OCI-LY3 (cell line): ENCODE measurements at regions not wholly inside any gene's neighbourhood (a gene's known extent, or its start where the extent isn't known, plus 50 kb on each side); places are given as distances from the start of the nearest gene placed in this dataset.

Experiments used
- EZH2phosphoT487 ChIP-seq: fragments of 200-600 bp; shearing (Covaris generic); IDR thresholded peaks from 2 replicates; pipeline ENCODE4 v1.6.1; 2018; ENCODE audit warnings: antibody characterized with exemption, mixed run types, low read depth
- TF ChIP-seq, protein P1 (sequence below): fragments of 200-600, 300-600 bp; sonication (generic); IDR thresholded peaks from 2 replicates; pipeline ENCODE4 v1.5.1; 2014; ENCODE audit warnings: antibody characterized with exemption, low read length, low read depth

- TF ChIP-seq, protein P1, sequence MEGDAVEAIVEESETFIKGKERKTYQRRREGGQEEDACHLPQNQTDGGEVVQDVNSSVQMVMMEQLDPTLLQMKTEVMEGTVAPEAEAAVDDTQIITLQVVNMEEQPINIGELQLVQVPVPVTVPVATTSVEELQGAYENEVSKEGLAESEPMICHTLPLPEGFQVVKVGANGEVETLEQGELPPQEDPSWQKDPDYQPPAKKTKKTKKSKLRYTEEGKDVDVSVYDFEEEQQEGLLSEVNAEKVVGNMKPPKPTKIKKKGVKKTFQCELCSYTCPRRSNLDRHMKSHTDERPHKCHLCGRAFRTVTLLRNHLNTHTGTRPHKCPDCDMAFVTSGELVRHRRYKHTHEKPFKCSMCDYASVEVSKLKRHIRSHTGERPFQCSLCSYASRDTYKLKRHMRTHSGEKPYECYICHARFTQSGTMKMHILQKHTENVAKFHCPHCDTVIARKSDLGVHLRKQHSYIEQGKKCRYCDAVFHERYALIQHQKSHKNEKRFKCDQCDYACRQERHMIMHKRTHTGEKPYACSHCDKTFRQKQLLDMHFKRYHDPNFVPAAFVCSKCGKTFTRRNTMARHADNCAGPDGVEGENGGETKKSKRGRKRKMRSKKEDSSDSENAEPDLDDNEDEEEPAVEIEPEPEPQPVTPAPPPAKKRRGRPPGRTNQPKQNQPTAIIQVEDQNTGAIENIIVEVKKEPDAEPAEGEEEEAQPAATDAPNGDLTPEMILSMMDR, result no peak
- TF ChIP-seq EZH2phosphoT487, result no peak
Observed at GRCh38 chr10:55146032-55146431, 345.0 kb upstream of the PCDH15 start.
